Activated T-helper 2 cell treated with anti-CD3 and anti-CD28 coated beads, Interferon-gamma antibody, Interleukin-2, Interleukin-4, amounts not matched to agents 10 μg/mL and 5 μg/mL and 100 μg/mL, durations not matched to agents 14 hours and 24 hours and 36 hours (primary cell): ENCODE measurements at regions not wholly inside any gene's neighbourhood (a gene's known extent, or its start where the extent isn't known, plus 50 kb on each side); places are given as distances from the start of the nearest gene placed in this dataset.
"Not testable (repeated sequence)": the region's sequence is repeated elsewhere in the genome, so short reads cannot be mapped to it uniquely, and the experiment has no call there.

ENCODE experiments used
- DNase-seq: peaks from one replicate; pipeline ENCODE4 v3.0.0; 2021; ENCODE audit warnings: low spot score
- H3K27ac Mint-ChIP-seq: one replicate; pipeline ENCODE4 v1.8.0; 2021; ENCODE audit warnings: mixed read lengths
- H3K27me3 Mint-ChIP-seq: one replicate; pipeline ENCODE4 v1.8.0; 2021; ENCODE audit warnings: low read depth, mixed read lengths
- H3K36me3 Mint-ChIP-seq: one replicate; pipeline ENCODE4 v1.8.0; 2021; ENCODE audit warnings: low read depth, mixed read lengths
- H3K4me1 Mint-ChIP-seq: one replicate; pipeline ENCODE4 v1.8.0; 2021; ENCODE audit warnings: low read depth, mixed read lengths
- H3K4me3 Mint-ChIP-seq: one replicate; pipeline ENCODE4 v1.8.0; 2021; ENCODE audit warnings: low read depth, mild to moderate bottlenecking, moderate library complexity, mixed read lengths
- H3K9me3 Mint-ChIP-seq: one replicate; pipeline ENCODE4 v1.8.0; 2021; ENCODE audit warnings: mixed read lengths
- intact Hi-C: fragments of 100-400 bp; cut with micrococcal nuclease; formaldehyde crosslinking; loops from one replicate; pipeline ENCODE4 v1.15.1; 2023

DNA sequence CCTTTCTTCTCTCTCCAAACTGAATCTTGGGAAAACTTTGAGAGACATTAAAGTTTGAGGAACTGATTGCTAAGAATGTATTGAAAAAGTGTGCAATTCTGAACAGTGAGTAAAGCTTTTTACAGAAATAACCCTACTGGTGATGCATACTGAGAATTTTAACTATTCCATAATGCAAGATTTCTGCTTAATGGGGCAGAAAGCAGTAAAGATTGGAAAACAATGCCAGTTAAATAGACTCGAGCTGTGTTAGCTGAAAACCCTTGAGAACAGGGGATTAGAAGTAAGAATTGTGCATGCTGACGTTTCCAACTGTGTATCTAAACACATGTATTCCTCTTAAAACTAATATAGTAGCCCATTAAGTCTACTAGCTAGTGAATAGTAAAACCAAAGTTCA lies 1500.2 kb upstream of the PRMT6 start:
- H3K9me3 Mint-ChIP-seq = peaks cover 32% of the 10 kb centered on the region
- H3K4me1 Mint-ChIP-seq = no peaks in the 10 kb centered on the region
- H3K4me3 Mint-ChIP-seq = no peak overlapping the region
- no peak overlapping the region for H3K27ac Mint-ChIP-seq
- H3K36me3 Mint-ChIP-seq = no peaks in the 10 kb centered on the region
- intact Hi-C loops = no loop called here
- no peaks in the 10 kb centered on the region for H3K27me3 Mint-ChIP-seq
- DNase-seq = no peak

GRCh38 chr1:105558023-105558422 lies 1498.5 kb upstream of the PRMT6 start:
- no peak overlapping the region for H3K27ac Mint-ChIP-seq
- DNase-seq = no peak
- no peaks in the 10 kb centered on the region for H3K27me3 Mint-ChIP-seq
- H3K4me1 Mint-ChIP-seq = no peaks in the 10 kb centered on the region
- H3K36me3 Mint-ChIP-seq = no peaks in the 10 kb centered on the region
- intact Hi-C loops = no loop called here
- H3K9me3 Mint-ChIP-seq = peaks cover 41% of the 10 kb centered on the region
- no peak overlapping the region for H3K4me3 Mint-ChIP-seq

GRCh38 chr1:105565006-105565405 lies 1491.5 kb upstream of the PRMT6 start:
- Mint-ChIP-seq H3K27ac (no peak overlapping the region), H3K4me1 (no peaks in the 10 kb centered on the region), H3K27me3 (no peaks in the 10 kb centered on the region), H3K4me3 (no peak overlapping the region), H3K36me3 (no peaks in the 10 kb centered on the region), H3K9me3 (peaks cover 20% of the 10 kb centered on the region)
- intact Hi-C loops = no loop called here
- DNase-seq = no peak

DNA sequence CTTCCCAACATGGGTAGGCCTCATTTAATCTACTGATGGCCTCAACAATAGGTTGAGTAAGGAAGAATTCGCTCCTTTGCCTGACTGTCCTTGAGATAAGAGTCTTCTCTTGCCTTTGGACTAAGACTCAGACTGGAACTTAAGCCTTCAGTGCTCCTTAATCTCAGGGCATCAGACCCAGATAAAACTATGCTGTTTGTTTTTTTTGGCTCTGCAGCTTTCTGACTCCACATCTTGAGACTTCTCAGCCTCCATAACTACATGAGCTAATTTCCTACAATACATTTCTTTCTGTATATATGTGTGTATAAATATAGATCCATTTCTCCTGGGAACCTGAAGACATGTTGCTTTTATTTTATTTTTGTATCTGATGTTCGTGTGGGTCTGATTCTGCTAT lies 1470.7 kb upstream of the PRMT6 start:
- H3K4me3 Mint-ChIP-seq = no peak overlapping the region
- no peak for DNase-seq
- intact Hi-C loops = no loop called here
- no peak overlapping the region for H3K27ac Mint-ChIP-seq
- no peaks in the 10 kb centered on the region for H3K4me1 Mint-ChIP-seq
- peaks cover 16% of the 10 kb centered on the region for H3K9me3 Mint-ChIP-seq
- no peaks in the 10 kb centered on the region for H3K27me3 Mint-ChIP-seq
- H3K36me3 Mint-ChIP-seq = no peaks in the 10 kb centered on the region

GRCh38 chr1:105591681-105592080 lies 1464.8 kb upstream of the PRMT6 start:
- Mint-ChIP-seq H3K4me3 (no peak overlapping the region), H3K27ac (no peak overlapping the region), H3K9me3 (peaks cover 26% of the 10 kb centered on the region), H3K27me3 (no peaks in the 10 kb centered on the region), H3K4me1 (no peaks in the 10 kb centered on the region), H3K36me3 (no peaks in the 10 kb centered on the region)
- DNase-seq = no peak
- intact Hi-C loops = no loop called here

DNA sequence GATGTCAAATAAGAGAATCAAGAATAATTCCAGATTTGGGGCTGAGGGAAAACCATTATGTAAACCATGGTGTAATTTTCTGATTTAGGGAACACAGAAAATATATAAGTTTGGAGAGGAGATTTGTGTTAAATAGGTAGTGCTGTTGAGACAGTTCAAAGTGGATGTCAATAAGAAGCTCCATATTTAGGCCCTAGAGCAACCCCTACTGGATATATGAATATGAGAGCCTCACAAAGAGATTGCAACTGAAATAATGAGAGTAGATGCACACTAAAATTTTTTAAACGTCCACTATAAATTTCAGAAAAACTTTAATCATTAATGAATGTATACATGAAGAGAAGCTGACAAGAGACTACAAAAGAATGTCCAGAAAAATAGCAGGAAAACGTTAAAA lies 1447.8 kb upstream of the PRMT6 start:
- intact Hi-C loops = no loop called here
- Mint-ChIP-seq H3K4me1 (no peaks in the 10 kb centered on the region), H3K36me3 (no peaks in the 10 kb centered on the region), H3K9me3 (peaks cover 27% of the 10 kb centered on the region), H3K4me3 (no peak overlapping the region), H3K27ac (no peak overlapping the region), H3K27me3 (no peaks in the 10 kb centered on the region)
- DNase-seq = no peak

GRCh38 chr1:105626276-105626987 lies 1430.0 kb upstream of the PRMT6 start:
- no peak overlapping the region for H3K4me3 Mint-ChIP-seq
- H3K36me3 Mint-ChIP-seq = no peaks in the 10 kb centered on the region
- no peak overlapping the region for H3K27ac Mint-ChIP-seq
- peaks cover 23% of the 10 kb centered on the region for H3K9me3 Mint-ChIP-seq
- no peak for DNase-seq
- intact Hi-C loops = no loop called here
- H3K27me3 Mint-ChIP-seq = no peaks in the 10 kb centered on the region
- no peaks in the 10 kb centered on the region for H3K4me1 Mint-ChIP-seq

GRCh38 chr1:105631153-105631744 lies 1425.2 kb upstream of the PRMT6 start:
- H3K9me3 Mint-ChIP-seq = peaks cover 28% of the 10 kb centered on the region
- H3K36me3 Mint-ChIP-seq, H3K4me3 Mint-ChIP-seq, H3K4me1 Mint-ChIP-seq, DNase-seq, intact Hi-C loops, H3K27me3 Mint-ChIP-seq, H3K27ac Mint-ChIP-seq: not testable (repeated sequence)

DNA sequence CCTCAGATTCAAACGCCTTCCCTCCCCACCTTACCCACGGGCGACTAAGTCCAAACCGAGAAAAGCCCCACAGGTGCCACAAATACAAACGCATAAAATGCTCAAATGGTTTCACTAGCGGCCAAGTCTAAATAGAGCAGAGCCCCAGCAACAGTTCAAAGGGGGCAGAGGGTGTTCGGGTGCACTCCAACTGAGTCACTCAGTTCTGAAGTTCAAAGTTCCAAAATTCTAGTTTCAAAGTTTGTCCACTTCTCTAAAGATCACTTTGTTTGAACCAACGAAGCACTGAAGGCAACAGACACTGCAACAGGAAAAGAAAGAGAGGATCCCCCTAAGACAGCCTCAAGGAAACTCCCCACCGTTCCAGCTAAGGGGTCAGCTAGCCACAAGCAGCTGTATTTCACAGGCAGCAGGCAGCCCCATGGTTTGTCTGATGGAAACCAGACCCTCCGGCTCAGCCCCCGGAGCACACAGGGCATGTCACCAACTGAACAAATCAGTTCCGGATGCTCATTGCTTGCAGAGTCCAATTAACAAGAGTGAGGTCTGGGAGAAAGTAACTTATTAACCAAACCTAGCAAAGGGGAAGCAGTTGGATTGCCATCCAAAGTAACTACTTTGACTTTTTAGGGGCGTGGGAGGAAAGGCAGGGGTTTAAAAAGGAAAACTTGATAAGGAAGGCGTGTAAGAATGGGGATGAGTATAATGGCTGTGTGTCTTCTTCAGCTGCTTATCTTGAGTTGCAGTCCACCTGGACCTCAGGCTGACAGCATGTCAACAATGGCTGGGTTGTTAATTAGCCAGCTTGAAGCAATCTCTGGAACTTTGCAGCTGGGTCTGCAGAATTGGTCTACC lies 1423.9 kb upstream of the PRMT6 start:
- H3K4me3 Mint-ChIP-seq = no peak overlapping the region
- H3K36me3 Mint-ChIP-seq = no peaks in the 10 kb centered on the region
- H3K9me3 Mint-ChIP-seq = peaks cover 33% of the 10 kb centered on the region
- DNase-seq = no peak
- no peak overlapping the region for H3K27ac Mint-ChIP-seq
- intact Hi-C loops = no loop called here
- no peaks in the 10 kb centered on the region for H3K27me3 Mint-ChIP-seq
- H3K4me1 Mint-ChIP-seq = no peaks in the 10 kb centered on the region

- H3K4me3 Mint-ChIP-seq = no peak overlapping the region
- H3K4me1 Mint-ChIP-seq = no peaks in the 10 kb centered on the region
- no peaks in the 10 kb centered on the region for H3K36me3 Mint-ChIP-seq
- no peaks in the 10 kb centered on the region for H3K27me3 Mint-ChIP-seq
- no peak for DNase-seq
- H3K9me3 Mint-ChIP-seq = peaks cover 40% of the 10 kb centered on the region
- intact Hi-C loops = no loop called here
- H3K27ac Mint-ChIP-seq = no peak overlapping the region
These were observed 1420.4 kb upstream of the PRMT6 start for GRCh38 chr1:105636052-105636451.

- peaks cover 57% of the 10 kb centered on the region for H3K9me3 Mint-ChIP-seq
- H3K4me3 Mint-ChIP-seq = no peak overlapping the region
- no peaks in the 10 kb centered on the region for H3K4me1 Mint-ChIP-seq
- intact Hi-C loops = no loop called here
- DNase-seq = no peak
- H3K27me3 Mint-ChIP-seq = no peaks in the 10 kb centered on the region
- H3K27ac Mint-ChIP-seq = no peak overlapping the region
- H3K36me3 Mint-ChIP-seq = no peaks in the 10 kb centered on the region
These were observed 1415.1 kb upstream of the PRMT6 start for GRCh38 chr1:105641407-105641806.

GRCh38 chr1:105652109-105652508 lies 1404.4 kb upstream of the PRMT6 start:
- Mint-ChIP-seq H3K27ac (no peak overlapping the region), H3K9me3 (peaks cover 24% of the 10 kb centered on the region), H3K36me3 (no peaks in the 10 kb centered on the region), H3K4me3 (no peak overlapping the region), H3K4me1 (no peaks in the 10 kb centered on the region), H3K27me3 (no peaks in the 10 kb centered on the region)
- DNase-seq = no peak
- intact Hi-C loops = no loop called here

GRCh38 chr1:105655032-105655431 lies 1401.4 kb upstream of the PRMT6 start:
- Mint-ChIP-seq H3K27ac (no peak overlapping the region), H3K4me3 (no peak overlapping the region), H3K4me1 (no peaks in the 10 kb centered on the region), H3K36me3 (no peaks in the 10 kb centered on the region), H3K27me3 (no peaks in the 10 kb centered on the region), H3K9me3 (peaks cover 24% of the 10 kb centered on the region)
- DNase-seq = no peak
- intact Hi-C loops = no loop called here
